GM04503 (cell line): ENCODE measurements at regions not wholly inside any gene's neighbourhood (a gene's known extent, or its start where the extent isn't known, plus 50 kb on each side); places are given as distances from the start of the nearest gene placed in this dataset.
"Not testable (repeated sequence)": the region's sequence is repeated elsewhere in the genome, so short reads cannot be mapped to it uniquely, and the experiment has no call there.

Source experiments
- DNase-seq: peaks from one replicate; pipeline ENCODE4 v3.0.0-alpha.2; 2012; ENCODE audit warnings: low read depth

DNA sequence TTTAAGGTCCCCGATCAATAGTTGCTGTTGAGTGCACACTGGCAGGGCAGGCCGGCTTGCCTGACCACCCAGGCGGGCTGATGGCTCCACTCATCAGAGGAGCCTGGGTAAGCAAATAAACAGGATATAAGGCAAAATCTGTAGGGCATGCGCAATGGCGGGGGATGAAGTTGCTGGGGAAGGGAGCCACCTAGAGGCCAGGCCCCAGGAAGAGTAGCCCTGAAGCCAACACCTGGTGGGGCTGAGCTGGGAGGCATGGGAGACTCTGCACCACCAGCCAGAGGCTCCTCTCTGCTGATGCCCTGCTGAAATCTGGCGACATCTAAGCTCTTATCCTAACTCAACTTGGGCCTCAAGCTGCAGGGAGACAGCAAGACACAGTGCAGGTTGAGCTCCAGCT is 324.3 kb downstream of the ZNF536 start:
- DNase-seq: no peak

DNA sequence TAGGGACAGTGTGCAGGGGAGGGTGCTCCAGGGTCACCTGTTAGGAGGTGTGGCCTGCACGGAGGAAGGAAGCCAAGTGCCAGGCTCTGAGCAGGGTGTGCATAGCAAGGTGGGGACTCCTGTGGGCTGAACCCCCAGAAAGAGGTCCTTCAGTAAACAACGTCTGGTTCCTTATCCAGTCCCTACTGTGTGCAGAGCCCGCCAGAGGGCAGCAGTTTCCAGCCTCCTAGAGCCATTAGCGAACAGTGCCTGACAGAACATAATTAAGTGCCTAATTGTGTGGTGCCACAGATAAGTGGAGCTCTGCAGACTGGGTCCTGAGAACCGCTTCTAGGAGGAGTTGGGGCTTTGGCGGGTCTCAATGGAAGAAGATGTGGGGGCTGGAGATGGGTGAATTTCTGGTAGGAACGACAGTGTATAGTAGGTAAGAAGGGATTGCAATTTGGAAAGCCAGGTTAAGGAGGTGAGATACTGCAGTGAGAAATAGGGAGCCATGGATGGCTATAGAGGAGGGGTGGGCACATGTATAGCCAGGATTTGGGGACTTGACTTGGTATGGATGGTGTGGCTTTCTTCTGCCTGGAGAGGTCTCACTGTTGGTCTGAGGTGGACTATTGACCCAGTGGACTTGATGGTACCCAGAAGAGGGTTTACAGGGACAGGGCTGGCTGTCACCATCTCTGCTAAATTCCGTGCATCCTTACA is 323.1 kb downstream of the ZNF536 start:
- no peak for DNase-seq

DNA sequence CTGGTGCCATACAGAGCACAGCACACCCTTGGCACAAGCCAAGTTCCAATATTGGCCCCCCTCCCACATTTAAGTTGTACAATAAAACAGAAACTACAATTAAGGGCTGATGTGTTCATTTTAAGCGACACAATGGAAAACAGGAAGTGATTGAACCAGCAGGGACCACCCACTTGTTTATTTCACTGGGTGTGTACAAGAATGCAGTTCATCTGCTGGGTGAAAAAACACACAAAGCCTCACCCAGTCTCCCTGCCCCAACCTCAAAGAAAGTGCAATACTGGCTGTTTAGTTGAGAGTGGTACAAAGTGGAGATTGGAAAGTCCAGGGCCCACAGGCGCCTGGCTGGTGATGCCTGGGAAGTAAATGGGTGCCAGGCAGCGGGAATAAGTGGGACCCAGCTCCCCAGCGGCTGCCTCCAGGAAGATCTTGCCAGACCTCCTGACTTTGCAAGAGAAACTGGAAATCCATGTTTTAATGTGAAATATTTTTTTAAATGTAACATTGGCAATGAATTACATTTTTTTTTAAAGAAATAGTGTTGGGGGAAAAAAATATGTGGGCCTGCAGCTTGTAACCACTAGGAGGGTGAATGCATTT is 322.1 kb downstream of the ZNF536 start:
- DNase-seq: no peak

DNA sequence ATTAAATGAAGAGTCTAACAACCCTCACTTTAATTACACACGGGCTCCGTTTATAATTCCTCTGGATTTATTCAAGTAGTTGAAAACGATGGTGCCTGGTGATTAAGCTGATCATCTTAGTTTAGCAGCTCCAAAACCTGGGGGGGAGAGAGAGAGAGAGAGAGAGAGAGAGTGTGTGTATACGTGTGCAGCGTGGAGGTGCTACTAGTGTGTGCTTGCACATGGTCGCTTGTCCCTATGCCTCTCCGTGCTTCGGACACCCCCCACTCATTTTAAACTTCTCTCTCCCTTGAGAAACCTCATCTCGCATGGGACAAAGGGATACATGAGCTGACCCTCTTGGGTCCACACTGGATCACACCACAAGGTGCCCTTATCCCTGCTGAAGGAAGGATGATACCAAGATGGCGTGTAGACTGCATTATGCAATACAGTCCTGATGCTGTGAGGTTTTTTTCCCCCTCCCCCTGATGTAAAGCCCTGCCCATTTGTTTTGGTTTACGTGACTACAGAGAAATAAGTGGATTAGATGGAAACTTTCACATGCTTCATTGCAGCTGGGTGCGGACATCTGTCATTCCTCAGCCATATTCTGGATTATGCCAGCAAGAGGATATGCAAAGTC is 320.8 kb downstream of the ZNF536 start:
- no peak for DNase-seq

DNA sequence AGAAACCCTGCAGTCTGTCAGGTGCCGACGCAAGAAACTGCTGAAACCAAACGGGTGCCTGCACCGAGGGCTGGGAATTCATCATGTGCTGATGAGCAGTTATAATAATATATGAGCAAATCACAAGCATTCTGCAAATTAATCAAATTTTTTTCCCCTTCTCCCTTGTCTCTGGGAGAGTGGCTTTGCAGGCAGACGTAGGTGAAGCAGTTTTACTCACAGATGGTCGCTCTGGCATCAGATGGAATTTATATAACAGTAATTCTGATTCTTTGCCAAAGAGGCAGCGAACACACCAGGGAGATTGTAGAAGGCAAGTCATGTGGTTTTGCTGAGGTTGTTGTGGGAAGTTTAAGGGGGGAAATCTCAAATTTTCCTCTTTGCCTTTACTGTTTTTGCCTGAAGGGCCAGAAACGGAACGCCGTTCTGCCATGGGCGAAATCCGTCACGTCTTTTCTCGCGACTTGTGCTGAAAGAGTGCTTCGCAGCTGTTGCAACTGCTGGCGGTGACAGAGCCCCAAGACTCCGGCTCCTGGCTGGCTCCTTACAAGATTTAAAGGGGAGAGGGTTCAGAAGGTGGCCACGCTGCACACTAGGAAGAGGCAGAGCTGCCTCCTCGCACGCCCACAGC is 320.1 kb downstream of the ZNF536 start:
- DNase-seq: no peak

DNA sequence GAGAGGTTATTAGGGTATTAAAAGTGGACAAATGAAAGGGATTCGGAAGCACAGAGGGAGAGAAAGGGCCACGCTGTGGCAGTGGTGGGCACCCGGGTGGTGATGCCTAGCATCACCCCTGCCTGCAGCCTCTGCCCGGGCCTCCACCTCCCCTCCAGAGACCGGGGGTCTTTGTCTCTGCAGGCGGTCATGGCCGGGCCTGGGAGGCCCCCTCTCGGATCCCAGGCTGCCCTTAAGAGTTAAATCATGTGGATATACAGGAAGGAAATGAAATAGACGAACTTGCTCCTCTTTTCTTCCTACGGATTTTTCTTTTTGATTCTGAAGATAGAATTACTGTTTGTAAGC is 319.6 kb downstream of the ZNF536 start:
- no peak for DNase-seq

DNA sequence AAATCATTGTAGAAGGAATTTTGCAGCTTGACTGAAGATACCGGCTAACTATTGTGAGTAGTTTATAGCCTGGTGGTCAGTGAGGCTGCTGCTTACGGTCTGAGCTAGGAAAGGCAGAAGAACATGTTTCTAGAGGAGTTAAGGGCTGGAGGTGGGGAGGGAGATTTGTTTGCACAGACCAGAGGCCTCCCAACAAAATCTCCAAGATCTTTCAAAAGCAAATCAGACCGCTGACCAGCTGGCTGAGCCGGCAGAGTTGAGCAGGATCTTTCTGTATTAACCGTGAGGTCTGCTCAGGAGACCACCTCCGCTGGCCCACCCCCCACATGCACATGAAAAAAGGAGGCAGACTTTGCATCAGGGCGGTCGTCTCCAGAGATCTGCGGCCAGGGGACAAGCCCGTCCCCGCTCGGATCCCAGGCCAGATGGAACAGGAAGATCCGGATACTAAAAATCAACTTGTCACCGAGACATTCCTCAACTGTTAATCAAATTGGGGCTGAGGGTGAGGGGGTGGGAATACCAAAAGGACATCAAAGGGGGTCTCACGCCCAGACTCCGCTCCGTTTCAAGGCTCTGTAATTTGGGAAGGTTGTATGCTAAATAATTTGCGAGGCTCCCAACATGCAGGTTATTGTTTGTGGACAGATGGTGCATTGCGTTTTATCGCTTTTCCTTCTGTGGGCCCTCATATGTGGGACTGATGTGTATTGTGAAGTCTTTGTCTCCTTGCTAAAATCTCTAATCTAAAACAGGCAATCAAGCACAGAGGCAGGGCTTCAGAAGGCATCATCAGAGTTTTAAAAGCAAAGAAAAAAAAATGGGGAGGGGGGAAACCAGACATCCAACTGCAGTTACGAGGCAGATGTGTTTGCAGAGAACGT is 319.0 kb downstream of the ZNF536 start:
- DNase-seq: no peak

DNA sequence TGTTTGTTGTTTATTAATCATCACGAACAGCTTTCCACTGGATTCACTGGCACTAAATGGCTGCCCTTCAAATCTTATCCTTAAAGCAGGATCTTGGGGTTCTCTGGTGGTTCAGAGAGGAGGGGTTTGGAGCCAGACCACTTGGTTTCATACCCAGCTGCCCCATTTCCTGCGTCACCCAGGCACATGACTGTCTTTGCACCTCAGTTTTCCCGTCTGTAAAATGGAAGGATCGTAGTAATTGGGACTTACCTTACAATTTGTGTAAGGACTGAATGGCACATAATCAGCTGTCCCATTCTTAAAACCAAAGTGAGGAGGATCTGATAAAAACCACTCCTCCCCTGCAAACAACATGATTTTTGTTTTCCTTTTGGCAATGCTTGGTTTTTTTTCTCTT is 318.3 kb downstream of the ZNF536 start:
- DNase-seq: no peak

DNA sequence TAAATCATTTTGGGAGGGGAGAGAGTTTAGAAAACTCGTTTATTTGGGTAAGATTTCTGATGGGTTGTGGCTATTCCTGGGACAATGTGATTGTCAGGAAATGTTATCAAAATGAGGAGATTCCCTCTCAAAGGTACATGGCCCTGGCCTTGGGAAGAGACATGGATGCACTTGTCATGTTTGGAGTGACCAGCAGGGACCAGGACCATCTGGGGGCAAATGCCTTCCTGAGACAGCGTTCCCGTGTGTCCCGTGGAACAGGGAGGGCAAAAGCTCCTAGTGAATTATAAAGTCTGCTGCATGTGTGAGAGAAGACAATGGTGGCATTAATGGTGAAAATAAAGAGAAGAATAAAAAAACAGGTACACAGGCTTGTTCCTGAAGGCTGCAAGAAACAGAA is 317.3 kb downstream of the ZNF536 start:
- no peak for DNase-seq

DNA sequence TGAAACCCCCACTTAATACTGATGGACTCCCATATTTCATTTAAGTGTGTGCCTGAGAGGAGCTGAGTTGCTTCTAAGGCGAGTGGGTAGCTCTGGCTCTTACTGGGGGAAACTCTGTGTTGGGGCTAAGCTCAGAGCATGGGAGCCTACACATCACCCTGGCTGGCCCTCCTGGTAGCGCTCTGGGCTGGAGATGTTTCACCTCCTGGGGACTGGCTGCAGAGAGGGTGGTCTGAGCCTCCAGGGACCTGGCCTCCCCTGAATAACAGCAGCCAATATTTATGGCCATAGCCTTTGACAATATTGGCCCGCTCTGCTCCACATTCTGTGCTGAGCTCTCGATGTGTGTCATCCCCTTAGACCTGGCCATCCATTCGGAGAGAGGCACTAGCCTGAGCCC is 316.5 kb downstream of the ZNF536 start:
- no peak for DNase-seq

DNA sequence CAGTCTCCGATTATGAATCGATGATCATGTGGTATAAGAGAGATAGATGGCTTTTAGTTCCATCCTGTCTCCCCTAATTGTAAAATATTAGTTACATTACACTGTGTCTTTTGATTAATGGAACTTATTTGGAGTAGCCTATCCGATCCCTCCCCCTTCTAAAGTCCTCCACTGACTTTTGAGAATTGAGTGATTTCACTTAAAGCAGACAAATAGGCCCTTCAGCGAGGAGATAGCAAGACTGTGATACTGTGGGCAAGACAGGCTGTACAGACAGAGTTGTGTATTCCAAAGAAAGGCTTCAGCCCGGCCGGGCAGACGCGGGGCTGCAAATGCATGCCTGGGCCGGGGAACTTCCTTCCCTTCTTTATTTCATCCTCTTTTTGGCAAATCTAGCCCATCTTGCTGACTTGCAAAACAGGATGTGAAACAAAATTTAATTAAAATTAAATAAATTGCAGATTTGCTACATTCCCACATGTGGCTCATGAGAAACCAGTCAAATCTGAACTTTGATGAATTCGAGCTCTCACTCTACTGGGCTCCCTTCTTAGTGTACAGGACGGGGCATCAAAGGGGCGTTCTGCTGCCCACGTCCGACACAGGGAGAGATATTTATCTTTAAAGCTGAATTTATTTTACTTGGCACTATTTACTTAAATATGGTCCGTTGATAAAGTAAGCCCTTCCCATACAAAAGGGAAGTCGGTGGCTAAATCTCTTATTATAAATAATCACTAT is 314.8 kb downstream of the ZNF536 start:
- DNase-seq: no peak

DNA sequence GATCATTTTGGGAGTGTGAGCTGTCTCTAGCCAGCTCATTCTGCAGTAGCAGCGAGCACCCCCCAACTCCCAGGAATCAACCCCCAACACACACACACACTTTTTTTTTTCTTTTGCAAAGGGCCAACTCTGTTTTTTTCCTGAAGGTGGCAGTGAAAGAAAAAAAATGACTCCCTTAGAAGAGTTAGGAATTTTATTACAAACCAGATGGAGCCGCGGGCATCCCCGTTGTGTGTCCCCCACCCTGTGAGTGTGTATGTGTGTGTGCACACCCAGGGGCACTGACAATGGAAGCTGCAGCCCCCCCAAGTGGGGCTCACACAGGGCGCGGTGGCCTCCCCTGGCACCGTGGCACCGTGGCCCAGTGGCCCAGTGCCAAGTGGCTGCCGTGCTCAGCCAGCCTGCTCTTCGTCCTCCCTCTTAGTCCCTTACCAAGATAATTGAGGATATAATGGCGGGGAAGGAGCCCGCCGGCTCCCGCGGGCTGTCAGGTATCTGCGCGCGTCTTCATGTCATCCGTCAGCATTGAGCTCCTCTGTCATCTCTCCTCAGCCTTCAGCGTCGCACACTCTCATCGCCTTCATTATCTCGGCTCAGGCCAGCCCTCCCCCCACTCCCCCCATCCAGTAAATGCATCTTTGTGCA is 314.1 kb downstream of the ZNF536 start:
- DNase-seq: no peak

DNA sequence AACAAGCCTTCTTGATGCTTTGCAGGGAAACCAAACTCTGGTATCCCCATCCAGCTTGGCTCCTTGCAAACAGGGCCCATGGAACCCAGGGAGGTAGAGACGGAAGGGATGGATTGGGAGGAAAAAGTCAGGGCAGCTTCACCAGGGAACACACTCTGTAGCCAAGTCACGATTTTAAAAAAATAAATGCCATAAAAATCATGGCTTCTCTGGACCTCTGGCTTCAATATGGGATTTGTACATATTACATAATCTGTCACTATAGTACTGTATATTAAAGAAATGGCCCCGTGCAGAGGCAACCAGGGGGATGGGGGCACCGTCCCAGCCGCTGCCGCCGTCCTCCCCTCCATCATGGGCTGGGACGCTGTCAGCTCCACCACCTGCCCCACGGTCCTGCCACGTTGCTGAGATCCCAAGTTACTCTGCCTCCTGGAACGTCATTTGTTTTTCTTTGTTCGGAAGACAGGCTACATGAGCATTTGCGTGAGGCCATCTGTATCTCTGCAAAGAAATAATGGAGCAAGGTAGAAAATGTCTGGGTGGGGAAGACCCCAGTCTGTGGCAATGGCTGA is 313.3 kb downstream of the ZNF536 start:
- no peak for DNase-seq

DNA sequence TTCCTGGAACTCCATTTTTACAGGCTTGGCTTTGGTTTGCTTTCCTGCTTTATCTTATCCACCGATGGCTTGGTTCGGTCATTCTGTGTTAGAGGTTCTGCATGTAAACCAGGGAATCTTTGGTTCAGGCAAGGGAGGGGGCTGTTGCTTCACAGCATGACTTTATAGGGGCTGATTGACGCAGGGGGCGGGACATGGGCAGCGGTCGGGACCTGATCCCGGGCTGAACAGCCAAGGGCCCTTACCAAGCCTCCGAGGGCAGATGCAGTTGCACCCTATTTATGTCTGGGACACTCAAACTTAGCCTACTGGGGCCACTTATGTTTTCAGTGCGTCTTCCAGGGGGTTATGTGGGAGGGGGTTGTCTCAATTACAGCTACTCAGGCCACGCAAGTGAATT is 312.4 kb downstream of the ZNF536 start:
- DNase-seq: no peak

DNA sequence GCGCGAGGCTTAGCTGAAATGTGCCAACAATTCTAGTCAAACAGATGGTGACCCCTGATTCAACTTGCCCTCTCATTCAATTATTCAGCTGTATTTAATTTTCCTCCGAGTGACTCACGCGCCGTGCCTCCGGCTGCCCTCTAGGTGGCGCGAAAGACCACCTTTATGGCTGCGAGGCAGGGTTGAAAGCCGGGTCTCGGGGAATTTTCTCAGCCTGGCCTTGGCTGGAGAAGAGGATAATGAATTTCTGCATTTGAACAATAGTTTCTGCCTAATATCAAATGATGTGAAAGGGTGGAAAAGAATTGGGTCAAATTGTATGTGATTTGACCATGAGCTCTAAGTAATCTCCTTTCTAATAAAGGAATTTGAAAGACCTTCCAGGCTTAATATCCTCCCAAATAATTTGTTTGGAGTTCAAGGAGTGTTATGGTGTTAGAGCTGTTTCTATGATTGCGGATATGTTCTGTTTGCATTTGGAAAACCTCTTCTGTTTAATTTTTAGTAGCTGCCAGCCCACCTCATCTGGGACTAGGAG is 310.9 kb downstream of the ZNF536 start:
- DNase-seq: peak; percentile 47

DNA sequence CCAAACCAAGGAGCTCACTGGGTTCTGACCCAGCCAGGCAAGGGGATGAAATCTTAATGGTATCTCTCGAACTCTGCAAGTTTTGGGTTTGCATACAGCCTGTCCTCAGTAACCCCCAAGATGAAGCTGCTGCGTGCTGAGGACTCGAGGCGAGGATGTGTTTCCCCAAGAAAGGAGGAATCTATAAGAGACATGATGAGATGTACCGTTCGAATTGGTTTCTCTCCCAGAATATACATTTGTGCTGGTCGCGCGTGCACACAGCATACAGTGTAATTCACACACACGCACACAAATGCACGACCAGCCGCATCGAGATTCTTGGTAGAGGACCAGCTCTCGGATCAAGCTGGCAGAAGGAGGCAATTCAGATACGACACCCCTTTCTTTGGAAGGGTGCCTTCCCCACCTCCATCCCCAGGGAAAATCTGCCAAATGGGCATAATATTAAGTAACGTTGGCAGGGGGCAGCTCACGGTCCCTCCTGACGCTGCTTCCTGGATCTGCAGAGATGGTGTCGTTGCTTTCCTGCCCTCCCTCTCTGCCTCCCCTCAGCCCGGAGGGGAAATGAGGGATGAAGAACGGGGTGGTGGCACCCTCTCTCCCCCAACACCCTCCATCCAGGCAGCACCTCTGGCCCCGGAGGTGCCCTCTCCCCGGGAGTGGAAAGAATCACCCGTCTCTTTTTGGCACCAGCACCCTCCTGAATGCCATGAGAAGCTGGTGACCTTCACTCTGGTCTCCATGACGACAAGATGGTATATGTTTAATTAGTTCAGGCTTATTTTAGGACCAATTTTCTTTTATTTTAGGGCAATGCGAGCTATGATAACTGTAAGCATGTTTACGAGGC is 310.2 kb downstream of the ZNF536 start:
- DNase-seq: no peak

DNA sequence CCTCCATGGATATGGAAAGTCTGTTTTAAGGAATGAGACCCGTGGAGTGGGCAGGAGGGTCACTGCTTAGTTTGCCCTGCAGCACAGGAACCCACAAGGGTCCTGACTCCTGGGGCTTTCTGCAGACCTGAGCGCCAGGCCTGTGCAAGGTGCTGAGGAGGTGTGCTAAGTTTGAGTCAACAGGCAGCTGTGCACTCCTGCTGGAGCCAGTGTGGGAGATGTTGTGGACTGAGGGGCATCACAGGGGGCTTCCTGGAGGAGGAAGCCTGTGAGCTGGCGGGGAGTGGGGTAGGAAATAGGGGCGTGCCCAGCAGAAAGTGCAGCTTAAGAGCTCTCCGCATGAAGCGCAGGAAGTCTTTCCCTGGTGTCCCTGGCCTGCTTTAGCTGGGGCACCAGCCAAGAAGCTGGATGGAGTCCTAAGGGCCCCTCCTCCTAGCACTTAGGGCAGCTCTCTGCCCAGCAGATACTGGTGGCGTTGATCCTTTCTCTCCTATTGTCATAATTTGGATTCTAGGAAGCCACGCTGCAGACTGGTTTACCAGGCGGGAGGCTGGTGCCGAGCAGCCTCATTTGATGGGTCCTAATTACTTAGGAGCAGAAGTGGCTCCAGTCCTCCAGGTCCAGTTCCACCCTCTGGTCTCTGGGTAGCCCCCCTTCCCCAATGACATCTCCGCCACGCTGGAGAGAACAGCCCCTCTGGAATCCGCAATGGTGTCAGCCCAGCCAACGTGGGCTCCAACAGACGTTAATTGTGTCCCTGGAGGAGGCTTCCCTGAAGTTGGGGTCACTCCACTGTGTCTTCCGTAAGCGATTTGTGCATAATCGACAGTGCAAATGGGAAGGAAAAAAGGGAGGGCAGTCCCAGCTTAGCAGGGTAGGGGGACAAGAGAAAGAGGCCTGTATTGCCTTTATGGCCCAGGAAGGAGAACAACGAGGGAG is 309.2 kb downstream of the ZNF536 start:
- DNase-seq: no peak

DNA sequence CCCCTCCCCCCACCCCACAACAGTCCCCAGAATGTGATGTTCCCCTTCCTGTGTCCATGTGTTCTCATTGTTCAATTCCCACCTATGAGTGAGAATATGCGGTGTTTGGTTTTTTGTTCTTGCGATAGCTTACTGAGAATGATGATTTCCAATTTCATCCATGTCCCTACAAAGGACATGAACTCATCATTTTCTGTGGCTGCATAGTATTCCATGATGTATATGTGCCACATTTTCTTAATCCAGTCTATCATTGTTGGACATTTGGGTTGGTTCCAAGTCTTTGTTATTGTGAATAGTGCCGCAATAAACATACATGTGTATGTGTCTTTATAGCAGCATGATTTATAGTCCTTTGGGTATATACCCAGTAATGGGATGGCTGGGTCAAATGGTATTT is 308.2 kb downstream of the ZNF536 start:
- DNase-seq: not testable (repeated sequence)
